Hepatocyte (in vitro differentiated cells): ENCODE measurements at regions not wholly inside any gene's neighbourhood (a gene's known extent, or its start where the extent isn't known, plus 50 kb on each side); places are given as distances from the start of the nearest gene placed in this dataset.

Source experiments
- DNase-seq: peaks from one replicate; pipeline ENCODE4 v3.0.0-alpha.2; 2016; ENCODE audit warnings: low spot score
- H2AFZ ChIP-seq: fragments of 200-600 bp; sonication (generic); 2 replicates; pipeline ENCODE4 v1.6.0; 2016; ENCODE audit warnings: antibody characterized with exemption, mild to moderate bottlenecking
- H3K27ac ChIP-seq: fragments of 200-600 bp; sonication (generic); 2 replicates; pipeline ENCODE4 v1.5.1; 2016; ENCODE audit warnings: mild to moderate bottlenecking
- H3K27me3 ChIP-seq: fragments of 200-600 bp; sonication (generic); 2 replicates; pipeline ENCODE4 v1.6.1; 2016
- H3K36me3 ChIP-seq: fragments of 200-600 bp; sonication (generic); replicated peaks from 2 replicates; pipeline ENCODE4 v1.5.1; 2016; ENCODE audit warnings: low read depth; ENCODE audit not compliant: insufficient read depth
- H3K4me1 ChIP-seq: fragments of 200-600 bp; sonication (generic); 2 replicates; pipeline ENCODE4 v1.5.1; 2016; ENCODE audit warnings: mild to moderate bottlenecking, moderate library complexity; ENCODE audit not compliant: insufficient read depth
- H3K4me2 ChIP-seq: fragments of 200-600 bp; sonication (generic); 2 replicates; pipeline ENCODE4 v1.6.0; 2016
- H3K4me3 ChIP-seq: fragments of 200-600 bp; sonication (generic); 2 replicates; pipeline ENCODE4 v1.5.1; 2016; ENCODE audit warnings: mild to moderate bottlenecking
- H3K79me2 ChIP-seq: fragments of 200-600 bp; sonication (generic); 2 replicates; pipeline ENCODE4 v1.6.0; 2017; ENCODE audit warnings: mild to moderate bottlenecking
- H3K9me2 ChIP-seq: fragments of 200-600 bp; sonication (generic); replicated peaks from 2 replicates; pipeline ENCODE4 v1.6.0; 2017; ENCODE audit warnings: mild to moderate bottlenecking; ENCODE audit not compliant: insufficient read depth
- H3K9me3 ChIP-seq: fragments of 200-600 bp; sonication (generic); 2 replicates; pipeline ENCODE4 v1.5.1; 2016; ENCODE audit warnings: low read depth, mild to moderate bottlenecking
- H4K20me1 ChIP-seq: fragments of 200-600 bp; sonication (generic); 2 replicates; pipeline ENCODE4 v1.6.0; 2016; ENCODE audit warnings: mild to moderate bottlenecking; ENCODE audit not compliant: insufficient read depth, poor library complexity, severe bottlenecking
- EZH2 ChIP-seq: fragments of 200-600 bp; sonication (generic); IDR thresholded peaks from 2 replicates; pipeline ENCODE4 v1.6.1; 2016; ENCODE audit warnings: antibody characterized with exemption, mild to moderate bottlenecking, borderline replicate concordance
- EZH2phosphoT487 ChIP-seq: fragments of 200-600 bp; sonication (generic); IDR thresholded peaks from one replicate; pipeline ENCODE4 v1.6.1; 2018; ENCODE audit warnings: antibody characterized with exemption, mild to moderate bottlenecking, low read depth, moderate library complexity; ENCODE audit not compliant: unreplicated experiment, severe bottlenecking
- WGBS: methylation state at CpG from one replicate; pipeline ENCODE4 v1.1.6; 2016; ENCODE audit warnings: low lambda C conversion rate; ENCODE audit errors: missing lambda C conversion rate; 5-methylcytosine and 5-hydroxymethylcytosine counted together
- TF ChIP-seq, protein P1 (sequence below): fragments of 200-600 bp; sonication (generic); IDR thresholded peaks from 2 replicates; pipeline ENCODE4 v1.5.1; 2016; ENCODE audit warnings: antibody characterized with exemption, mild to moderate bottlenecking; ENCODE audit not compliant: poor library complexity

DNA sequence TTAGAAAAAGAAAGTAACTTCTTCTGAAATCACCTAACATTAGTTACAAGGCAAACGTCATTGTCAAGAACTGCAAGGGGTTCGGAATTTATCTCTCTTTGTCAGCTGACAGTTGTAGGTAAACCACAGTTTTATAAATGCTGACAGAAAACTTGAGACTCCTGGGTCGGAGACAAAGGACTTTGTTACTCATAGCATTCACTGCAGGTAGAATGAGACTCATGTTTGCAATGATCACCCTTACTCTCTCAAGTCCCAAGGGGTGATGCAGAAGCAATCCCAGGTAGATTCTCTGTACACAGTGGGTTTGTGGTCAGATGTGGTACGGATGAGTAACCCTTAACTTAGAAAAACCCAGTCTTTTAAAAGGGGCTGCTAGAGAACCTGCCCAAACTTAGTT, 757.8 kb downstream of the TRIB2 start:
- Histone ChIP-seq H3K36me3 (no peaks in the 10 kb centered on the region), H3K27me3 (no peaks in the 10 kb centered on the region), H3K4me1 (no peaks in the 10 kb centered on the region), H3K27ac (no peak overlapping the region), H3K9me3 (no peaks in the 10 kb centered on the region), H2AFZ (no peak overlapping the region), H3K4me3 (no peak overlapping the region), H4K20me1 (no peaks in the 10 kb centered on the region), H3K79me2 (no peaks in the 10 kb centered on the region), H3K4me2 (no peak overlapping the region), H3K9me2 (no peaks in the 10 kb centered on the region)
- no peak for DNase-seq
- TF ChIP-seq EZH2 (no peak), EZH2phosphoT487 (no peak)
- 52% methylated on average over 4 of the region's 4 CpGs for WGBS

DNA sequence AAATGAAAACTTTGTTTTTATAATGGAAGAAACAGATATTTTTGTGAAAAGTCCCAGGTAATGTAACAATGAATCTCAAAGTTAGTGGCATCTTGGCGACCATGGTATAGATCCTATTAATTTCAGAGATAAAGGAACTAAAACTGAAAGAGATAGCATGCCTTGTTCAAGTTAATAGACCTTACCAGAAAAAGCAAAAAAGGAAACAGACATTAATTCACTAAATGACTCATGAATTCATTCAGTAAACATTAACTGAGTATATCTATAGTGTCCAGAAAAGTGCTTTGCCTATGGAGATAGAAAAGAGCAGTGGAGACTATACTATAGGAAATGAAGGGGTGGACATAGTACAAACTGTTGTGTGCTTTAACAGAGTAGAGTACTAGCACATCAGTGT, 763.3 kb downstream of the TRIB2 start:
- no peaks in the 10 kb centered on the region for H3K27me3 ChIP-seq
- H3K36me3 ChIP-seq, result no peaks in the 10 kb centered on the region
- no peak overlapping the region for H2AFZ ChIP-seq
- no peaks in the 10 kb centered on the region for H3K4me1 ChIP-seq
- no peaks in the 10 kb centered on the region for H3K9me2 ChIP-seq
- H3K79me2 ChIP-seq, result no peaks in the 10 kb centered on the region
- H3K27ac ChIP-seq, result no peak overlapping the region
- no peaks in the 10 kb centered on the region for H3K9me3 ChIP-seq
- no peaks in the 10 kb centered on the region for H4K20me1 ChIP-seq
- H3K4me2 ChIP-seq, result no peak overlapping the region
- H3K4me3 ChIP-seq, result no peak overlapping the region
- WGBS, result 38% methylated on average over 1 of the region's 1 CpG
- no peak for TF ChIP-seq EZH2
- TF ChIP-seq, protein P1, sequence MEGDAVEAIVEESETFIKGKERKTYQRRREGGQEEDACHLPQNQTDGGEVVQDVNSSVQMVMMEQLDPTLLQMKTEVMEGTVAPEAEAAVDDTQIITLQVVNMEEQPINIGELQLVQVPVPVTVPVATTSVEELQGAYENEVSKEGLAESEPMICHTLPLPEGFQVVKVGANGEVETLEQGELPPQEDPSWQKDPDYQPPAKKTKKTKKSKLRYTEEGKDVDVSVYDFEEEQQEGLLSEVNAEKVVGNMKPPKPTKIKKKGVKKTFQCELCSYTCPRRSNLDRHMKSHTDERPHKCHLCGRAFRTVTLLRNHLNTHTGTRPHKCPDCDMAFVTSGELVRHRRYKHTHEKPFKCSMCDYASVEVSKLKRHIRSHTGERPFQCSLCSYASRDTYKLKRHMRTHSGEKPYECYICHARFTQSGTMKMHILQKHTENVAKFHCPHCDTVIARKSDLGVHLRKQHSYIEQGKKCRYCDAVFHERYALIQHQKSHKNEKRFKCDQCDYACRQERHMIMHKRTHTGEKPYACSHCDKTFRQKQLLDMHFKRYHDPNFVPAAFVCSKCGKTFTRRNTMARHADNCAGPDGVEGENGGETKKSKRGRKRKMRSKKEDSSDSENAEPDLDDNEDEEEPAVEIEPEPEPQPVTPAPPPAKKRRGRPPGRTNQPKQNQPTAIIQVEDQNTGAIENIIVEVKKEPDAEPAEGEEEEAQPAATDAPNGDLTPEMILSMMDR, result no peak
- no peak for DNase-seq

DNA sequence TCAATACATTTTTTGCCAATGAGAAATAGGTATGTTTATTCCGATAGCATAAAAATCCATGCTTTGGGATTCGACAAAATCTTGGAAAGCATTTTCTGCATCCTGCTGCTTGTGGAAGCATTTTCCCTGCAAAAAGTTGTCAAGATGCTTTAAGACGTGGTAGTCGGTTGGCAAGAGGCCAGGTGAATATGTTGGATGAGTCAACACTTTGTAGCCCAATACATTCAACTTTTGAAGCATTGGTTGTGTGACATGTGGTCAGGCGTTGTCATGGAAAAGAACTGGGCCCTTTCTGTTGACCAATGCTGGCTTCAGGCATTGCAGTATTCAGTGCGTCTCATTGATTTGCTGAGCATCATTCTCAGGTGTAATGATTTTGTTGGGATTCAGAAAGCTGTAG, 764.5 kb downstream of the TRIB2 start:
- Histone ChIP-seq H3K79me2 (no peaks in the 10 kb centered on the region), H3K4me2 (no peak overlapping the region), H3K9me3 (no peaks in the 10 kb centered on the region), H3K4me1 (no peaks in the 10 kb centered on the region), H3K27ac (no peak overlapping the region), H3K27me3 (no peaks in the 10 kb centered on the region), H3K4me3 (no peak overlapping the region), H3K36me3 (no peaks in the 10 kb centered on the region), H3K9me2 (no peaks in the 10 kb centered on the region), H2AFZ (no peak overlapping the region), H4K20me1 (no peaks in the 10 kb centered on the region)
- TF ChIP-seq, protein P1, result no peak
- TF ChIP-seq EZH2, result no peak
- TF ChIP-seq EZH2phosphoT487, result no peak
- WGBS, result 86% methylated on average over 6 of the region's 6 CpGs
- no peak for DNase-seq

DNA sequence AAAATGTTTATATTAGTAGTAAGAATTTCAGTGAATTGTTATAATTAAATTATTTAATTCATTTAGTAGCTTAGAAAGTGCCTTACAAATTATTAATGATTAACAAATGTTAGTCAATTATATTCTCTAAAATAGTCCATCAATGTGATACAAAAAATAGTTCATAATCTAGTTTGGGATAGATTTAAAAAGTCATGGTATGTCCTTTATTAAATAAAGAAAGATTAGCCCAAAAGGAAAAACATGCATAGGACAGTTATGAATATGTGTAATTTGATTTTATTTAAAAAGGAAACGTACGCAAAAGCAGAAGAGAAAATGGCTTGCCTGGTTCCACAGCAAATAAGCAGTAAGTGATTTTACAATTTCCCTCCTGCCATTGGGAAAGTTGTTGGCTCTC, 768.5 kb downstream of the TRIB2 start:
- Histone ChIP-seq H3K36me3 (no peaks in the 10 kb centered on the region), H3K4me2 (no peak overlapping the region), H3K79me2 (no peaks in the 10 kb centered on the region), H3K27ac (no peak overlapping the region), H3K4me1 (no peaks in the 10 kb centered on the region), H3K4me3 (no peak overlapping the region), H3K27me3 (no peaks in the 10 kb centered on the region), H3K9me2 (no peaks in the 10 kb centered on the region), H4K20me1 (no peaks in the 10 kb centered on the region), H3K9me3 (no peaks in the 10 kb centered on the region), H2AFZ (no peak overlapping the region)
- DNase-seq, result no peak
- TF ChIP-seq EZH2 (no peak), EZH2phosphoT487 (no peak)
- TF ChIP-seq, protein P1, result no peak
- 89% methylated on average over 2 of the region's 2 CpGs for WGBS
